Tibial nerve (tissue), 4 donors: ENCODE measurements at regions not wholly inside any gene's neighbourhood (a gene's known extent, or its start where the extent isn't known, plus 50 kb on each side); places are given as distances from the start of the nearest gene placed in this dataset.

ENCODE experiments used
- DNase-seq, 2 donors: peaks; one replicate each; pipeline ENCODE4 v3.0.0-alpha.2; 2019; ENCODE audit warnings: low spot score in 2 of 2
- H3K27ac ChIP-seq, 4 donors: fragments of 200-600 bp; sonication (generic) in 3 of 4; one replicate each; pipeline ENCODE4 v1.5.1; 2017 to 2019; ENCODE audit warnings: mild to moderate bottlenecking in 1 of 4
- H3K27me3 ChIP-seq, 2 donors: fragments of 200-600 bp; sonication (generic) in 1 of 2; one replicate each; pipeline versions ENCODE4 v1.5.1 to v1.6.0; 2017 to 2019
- H3K36me3 ChIP-seq, 3 donors: fragments of 200-600 bp; sonication (generic); one replicate each; pipeline ENCODE4 v1.5.1; 2018 to 2019
- H3K4me1 ChIP-seq, 4 donors: fragments of 200-600 bp; sonication (generic) in 3 of 4; one replicate each; pipeline ENCODE4 v1.5.1; 2017 to 2019
- H3K4me3 ChIP-seq, 4 donors: fragments of 200-600 bp; sonication (generic) in 3 of 4; one replicate each; pipeline ENCODE4 v1.5.1; 2017 to 2019; ENCODE audit warnings: mild to moderate bottlenecking in 1 of 4, moderate library complexity in 1 of 4
- H3K9me3 ChIP-seq, 4 donors: fragments of 200-600 bp; sonication (generic) in 3 of 4; one replicate each; pipeline ENCODE4 v1.5.1; 2017 to 2019
- EP300 ChIP-seq, 2 donors: sonication (generic); formaldehyde crosslinking; IDR thresholded peaks; one replicate each; pipeline ENCODE4 v1.6.1; 2017; ENCODE audit warnings: antibody characterized with exemption in 2 of 2, mild to moderate bottlenecking in 1 of 2
- POLR2A ChIP-seq, 2 donors: fragments of 450-650 bp; IDR thresholded peaks; one replicate each; pipeline ENCODE4 v1.6.1; 2017; ENCODE audit warnings: antibody characterized with exemption in 2 of 2, mild to moderate bottlenecking in 2 of 2, moderate library complexity in 2 of 2
- WGBS, 2 donors: methylation state at CpG; one replicate each; pipeline ENCODE4 v1.1.5; 2018; 5-methylcytosine and 5-hydroxymethylcytosine counted together
- TF ChIP-seq, protein P1 (sequence below), 5 experiments: fragments of 200-600 bp in 3 of 5; fragments of 450-650 bp in 2 of 5; sonication (generic) in 3 of 5; IDR thresholded peaks; one replicate each; pipeline ENCODE4 v1.5.1; 2016 to 2019; ENCODE audit warnings: antibody characterized with exemption in 5 of 5, mild to moderate bottlenecking in 3 of 5, moderate library complexity in 2 of 5

DNA sequence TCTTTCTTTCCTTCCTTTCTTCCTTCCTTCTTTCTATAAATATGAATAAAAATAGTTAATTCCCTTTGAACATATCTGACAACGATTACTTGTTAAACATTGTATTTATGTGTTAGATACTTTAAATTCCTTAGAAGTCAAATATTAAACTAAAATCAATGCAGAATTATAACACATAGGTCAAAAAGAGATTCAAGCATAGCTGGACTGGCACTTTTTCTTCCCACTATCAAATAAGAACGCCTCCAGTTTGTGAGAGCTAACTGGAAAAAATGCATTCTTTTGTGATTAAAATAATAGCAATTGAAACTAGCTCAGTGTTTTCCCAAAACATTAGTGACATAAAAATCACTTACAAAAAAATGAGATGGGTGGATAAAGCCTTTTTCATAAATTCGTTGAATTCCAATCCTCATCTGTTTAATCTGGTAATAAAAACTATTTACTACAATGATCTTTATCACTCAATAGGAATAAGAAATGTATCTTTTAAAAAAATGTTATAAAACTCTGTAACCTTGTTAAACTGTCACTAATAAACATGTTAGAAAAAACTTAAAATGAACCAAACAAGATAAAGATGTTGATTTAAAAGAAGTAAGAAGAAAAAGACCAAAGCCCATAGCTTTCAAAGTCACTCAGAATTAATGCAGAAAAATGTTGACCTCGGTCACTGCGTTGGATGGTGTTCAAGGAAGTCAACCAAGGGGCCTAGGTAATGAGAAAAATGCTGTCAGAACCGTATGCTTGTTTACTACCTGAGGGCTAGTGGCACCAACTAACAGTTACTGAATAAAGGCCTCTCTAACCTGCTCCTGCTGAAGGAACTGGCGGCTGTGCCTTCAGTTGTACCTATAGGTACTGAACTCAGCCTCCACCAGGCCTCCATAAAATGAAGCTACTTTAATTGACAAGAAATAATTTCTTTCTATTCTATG is 1039.5 kb upstream of the SLC10A2 start:
- H3K4me3 ChIP-seq, result no peak overlapping the region
- H3K9me3 ChIP-seq, result no peaks in the 10 kb centered on the region
- no peaks in the 10 kb centered on the region for H3K27me3 ChIP-seq
- no peaks in the 10 kb centered on the region for H3K36me3 ChIP-seq
- WGBS, 2 donors, result 35 to 42% methylated on average over 7 of the region's 7 CpGs
- DNase-seq, result no peak
- peaks cover 0 to 17% (median 0%) of the 10 kb centered on the region in 4 donors for H3K4me1 ChIP-seq
- no peak overlapping the region for H3K27ac ChIP-seq
- TF ChIP-seq POLR2A (IDR thresholded peaks at IDR 0.05) (no peak), EP300 (IDR thresholded peaks at IDR 0.05) (no peak)
- TF ChIP-seq, protein P1, sequence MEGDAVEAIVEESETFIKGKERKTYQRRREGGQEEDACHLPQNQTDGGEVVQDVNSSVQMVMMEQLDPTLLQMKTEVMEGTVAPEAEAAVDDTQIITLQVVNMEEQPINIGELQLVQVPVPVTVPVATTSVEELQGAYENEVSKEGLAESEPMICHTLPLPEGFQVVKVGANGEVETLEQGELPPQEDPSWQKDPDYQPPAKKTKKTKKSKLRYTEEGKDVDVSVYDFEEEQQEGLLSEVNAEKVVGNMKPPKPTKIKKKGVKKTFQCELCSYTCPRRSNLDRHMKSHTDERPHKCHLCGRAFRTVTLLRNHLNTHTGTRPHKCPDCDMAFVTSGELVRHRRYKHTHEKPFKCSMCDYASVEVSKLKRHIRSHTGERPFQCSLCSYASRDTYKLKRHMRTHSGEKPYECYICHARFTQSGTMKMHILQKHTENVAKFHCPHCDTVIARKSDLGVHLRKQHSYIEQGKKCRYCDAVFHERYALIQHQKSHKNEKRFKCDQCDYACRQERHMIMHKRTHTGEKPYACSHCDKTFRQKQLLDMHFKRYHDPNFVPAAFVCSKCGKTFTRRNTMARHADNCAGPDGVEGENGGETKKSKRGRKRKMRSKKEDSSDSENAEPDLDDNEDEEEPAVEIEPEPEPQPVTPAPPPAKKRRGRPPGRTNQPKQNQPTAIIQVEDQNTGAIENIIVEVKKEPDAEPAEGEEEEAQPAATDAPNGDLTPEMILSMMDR (IDR thresholded peaks at IDR 0.05), result no peak

GRCh38 chr13:104099750-104100149 is 1033.5 kb upstream of the SLC10A2 start:
- Histone ChIP-seq H3K4me1 (peaks cover 0 to under 1% (median 0%) of the 10 kb centered on the region in 4 donors), H3K9me3 (no peaks in the 10 kb centered on the region), H3K4me3 (no peak overlapping the region), H3K36me3 (no peaks in the 10 kb centered on the region), H3K27me3 (no peaks in the 10 kb centered on the region), H3K27ac (no peak overlapping the region)
- DNase-seq, result no peak
- TF ChIP-seq POLR2A (IDR thresholded peaks at IDR 0.05) (no peak), EP300 (IDR thresholded peaks at IDR 0.05) (no peak)
- TF ChIP-seq, protein P1 (IDR thresholded peaks at IDR 0.05), result no peak

- DNase-seq, result no peak
- Histone ChIP-seq H3K4me3 (no peak overlapping the region), H3K36me3 (no peaks in the 10 kb centered on the region), H3K27me3 (no peaks in the 10 kb centered on the region), H3K9me3 (no peaks in the 10 kb centered on the region), H3K27ac (no peak overlapping the region), H3K4me1 (no peaks in the 10 kb centered on the region)
- 91 to 94% methylated on average over 4 of the region's 4 CpGs for WGBS, 2 donors
- no peak for TF ChIP-seq POLR2A (IDR thresholded peaks at IDR 0.05)
- TF ChIP-seq, protein P1 (IDR thresholded peaks at IDR 0.05), result no peak
- no peak for TF ChIP-seq EP300 (IDR thresholded peaks at IDR 0.05)
Observed at GRCh38 chr13:104098421-104098820, 1032.2 kb upstream of the SLC10A2 start.

GRCh38 chr13:104086759-104087158 is 1020.5 kb upstream of the SLC10A2 start:
- Histone ChIP-seq H3K4me3 (no peak overlapping the region), H3K4me1 (no peaks in the 10 kb centered on the region), H3K9me3 (peaks cover 0 to 5% (median 2%) of the 10 kb centered on the region in 4 donors), H3K27me3 (no peaks in the 10 kb centered on the region), H3K27ac (no peak overlapping the region), H3K36me3 (no peaks in the 10 kb centered on the region)
- 66 to 74% methylated on average over 5 of the region's 5 CpGs for WGBS, 2 donors
- no peak for DNase-seq
- TF ChIP-seq, protein P1 (IDR thresholded peaks at IDR 0.05), result no peak
- TF ChIP-seq EP300 (IDR thresholded peaks at IDR 0.05), result no peak
- no peak for TF ChIP-seq POLR2A (IDR thresholded peaks at IDR 0.05)

DNA sequence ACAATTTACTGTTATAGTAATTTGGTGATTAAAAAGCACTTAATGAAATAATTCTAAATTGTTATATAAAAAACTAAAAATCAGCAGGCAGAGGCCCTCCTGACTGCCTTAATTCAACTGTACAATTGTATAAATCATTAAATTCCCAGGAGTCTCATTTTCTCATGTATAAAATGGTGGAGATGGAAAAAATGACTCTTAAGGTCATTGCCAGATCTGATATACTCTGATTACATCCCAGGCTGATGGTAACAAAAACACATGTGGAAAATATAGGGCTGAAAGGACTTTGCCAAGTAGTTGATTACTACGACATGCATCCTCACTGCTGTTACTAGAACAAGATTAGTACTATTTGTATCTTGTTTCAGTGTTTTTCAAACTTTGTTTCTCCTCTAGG is 1020.0 kb upstream of the SLC10A2 start:
- Histone ChIP-seq H3K36me3 (no peaks in the 10 kb centered on the region), H3K27me3 (no peaks in the 10 kb centered on the region), H3K27ac (no peak overlapping the region), H3K4me1 (no peaks in the 10 kb centered on the region), H3K4me3 (no peak overlapping the region), H3K9me3 (peaks cover 0 to 5% (median 2%) of the 10 kb centered on the region in 4 donors)
- WGBS, 2 donors, result 55 to 72% methylated on average over 1 of the region's 1 CpG
- DNase-seq, result no peak
- TF ChIP-seq, protein P1 (IDR thresholded peaks at IDR 0.05), result no peak
- TF ChIP-seq EP300 (IDR thresholded peaks at IDR 0.05), result no peak
- no peak for TF ChIP-seq POLR2A (IDR thresholded peaks at IDR 0.05)
